H9 (cell line): ENCODE measurements at regions not wholly inside any gene's neighbourhood (a gene's known extent, or its start where the extent isn't known, plus 50 kb on each side); places are given as distances from the start of the nearest gene placed in this dataset.

ENCODE experiments used
- DNase-seq: peaks from one replicate; pipeline ENCODE4 v3.0.0-alpha.2; 2017
- H2AFZ ChIP-seq: one replicate; pipeline ENCODE4 v1.6.1; 2013; ENCODE audit warnings: mild to moderate bottlenecking, low read length, control low read depth, moderate library complexity
- H2AK5ac ChIP-seq: 2 replicates; pipeline ENCODE4 v1.6.1; 2013; ENCODE audit warnings: low read length, control low read depth, mixed read lengths; ENCODE audit not compliant: insufficient read length
- H2BK120ac ChIP-seq: one replicate; pipeline ENCODE4 v1.6.1; 2013; ENCODE audit warnings: low read depth, mild to moderate bottlenecking, low read length, control low read depth, inconsistent platforms; ENCODE audit not compliant: poor library complexity, severe bottlenecking
- H2BK12ac ChIP-seq: 2 replicates; pipeline ENCODE4 v1.6.1; 2013; ENCODE audit warnings: low read length, control low read depth, mixed read lengths, low read depth; ENCODE audit not compliant: insufficient read length
- H2BK15ac ChIP-seq: 2 replicates; pipeline ENCODE4 v1.6.1; 2013; ENCODE audit warnings: low read depth, low read length, control low read depth
- H2BK20ac ChIP-seq: one replicate; pipeline ENCODE4 v1.6.1; 2013; ENCODE audit warnings: low read depth, mild to moderate bottlenecking, low read length, control low read depth, inconsistent platforms; ENCODE audit not compliant: poor library complexity, severe bottlenecking
- H2BK5ac ChIP-seq: 2 replicates; pipeline ENCODE4 v1.6.1; 2013; ENCODE audit warnings: low read length, control low read depth, mixed read lengths; ENCODE audit not compliant: insufficient read length
- H3K14ac ChIP-seq: 2 replicates; pipeline ENCODE4 v1.6.1; 2013; ENCODE audit warnings: low read length, control low read depth; ENCODE audit not compliant: insufficient read depth
- H3K18ac ChIP-seq: 2 replicates; pipeline ENCODE4 v1.6.1; 2013; ENCODE audit warnings: low read depth, mild to moderate bottlenecking, mixed read lengths, low read length, control low read depth; ENCODE audit not compliant: insufficient read length
- H3K23ac ChIP-seq: 2 replicates; pipeline ENCODE4 v1.6.1; 2013; ENCODE audit warnings: low read length, control low read depth, mixed read lengths, low read depth; ENCODE audit not compliant: insufficient read length
- H3K23me2 ChIP-seq: 2 replicates; pipeline ENCODE4 v1.6.1; 2013; ENCODE audit warnings: low read depth, mild to moderate bottlenecking, mixed read lengths, low read length, control low read depth; ENCODE audit not compliant: insufficient read length, poor library complexity, severe bottlenecking
- H3K27ac ChIP-seq: 2 replicates; pipeline ENCODE4 v1.5.1; 2013; ENCODE audit warnings: low read length, control low read depth, mixed read lengths, low read depth; ENCODE audit not compliant: insufficient read length
- H3K27me3 ChIP-seq: 2 replicates; pipeline ENCODE4 v1.6.1; 2013; ENCODE audit warnings: low read length, control low read depth, inconsistent platforms; ENCODE audit not compliant: insufficient read depth
- H3K4ac ChIP-seq: 2 replicates; pipeline ENCODE4 v1.6.1; 2013; ENCODE audit warnings: low read depth, mild to moderate bottlenecking, control low read depth, inconsistent platforms, low read length, moderate library complexity
- H3K4me1 ChIP-seq: 2 replicates; pipeline ENCODE4 v1.6.1; 2013; ENCODE audit warnings: low read length, control low read depth, inconsistent platforms; ENCODE audit not compliant: insufficient read depth
- H3K4me2 ChIP-seq: 2 replicates; pipeline ENCODE4 v1.6.1; 2013; ENCODE audit warnings: low read length, control low read depth, mixed read lengths; ENCODE audit not compliant: insufficient read length, insufficient read depth
- H3K56ac ChIP-seq: 2 replicates; pipeline ENCODE4 v1.6.1; 2013; ENCODE audit warnings: low read depth, mild to moderate bottlenecking, mixed read lengths, low read length, control low read depth; ENCODE audit not compliant: insufficient read length
- H3K79me1 ChIP-seq: 2 replicates; pipeline ENCODE4 v1.6.1; 2013; ENCODE audit warnings: low read depth, mild to moderate bottlenecking, moderate library complexity, low read length, control low read depth, inconsistent platforms; ENCODE audit not compliant: insufficient read depth, poor library complexity, severe bottlenecking
- H3K79me2 ChIP-seq: 2 replicates; pipeline ENCODE4 v1.6.1; 2013; ENCODE audit warnings: low read length, control low read depth, inconsistent platforms; ENCODE audit not compliant: insufficient read depth
- H3K9ac ChIP-seq: 2 replicates; pipeline ENCODE4 v1.6.1; 2013; ENCODE audit warnings: low read length, control low read depth, mixed read lengths; ENCODE audit not compliant: insufficient read length; ENCODE audit errors: extremely low read depth
- H3K9me3 ChIP-seq: one replicate; pipeline ENCODE4 v1.6.1; 2013; ENCODE audit warnings: low read depth, low read length, inconsistent platforms; ENCODE audit not compliant: control insufficient read depth
- H3T11ph ChIP-seq: one replicate; pipeline ENCODE4 v1.6.1; 2013; ENCODE audit warnings: mild to moderate bottlenecking, low read length, control low read depth, inconsistent platforms
- H4K20me1 ChIP-seq: one replicate; pipeline ENCODE4 v1.6.1; 2013; ENCODE audit not compliant: control insufficient read depth, insufficient read length, insufficient read depth
- H4K5ac ChIP-seq: 2 replicates; pipeline ENCODE4 v1.6.1; 2013; ENCODE audit warnings: low read depth, mild to moderate bottlenecking, mixed read lengths, low read length, control low read depth; ENCODE audit not compliant: insufficient read length
- H4K8ac ChIP-seq: replicated peaks from 2 replicates; pipeline ENCODE4 v1.6.1; 2013; ENCODE audit warnings: low read length, control low read depth, mixed read lengths, low read depth; ENCODE audit not compliant: insufficient read length
- H4K91ac ChIP-seq: 2 replicates; pipeline ENCODE4 v1.6.1; 2013; ENCODE audit warnings: low read depth, mild to moderate bottlenecking, moderate library complexity, mixed read lengths, low read length, control low read depth; ENCODE audit not compliant: insufficient read length
- H3K27ac Mint-ChIP-seq, 3 experiments: 2 replicates in 2 of 3; 3 replicates in 1 of 3; pipeline ENCODE4 v1.8.0; 2020 to 2021; ENCODE audit warnings: mixed read lengths in 3 of 3, mild to moderate bottlenecking in 1 of 3, moderate library complexity in 1 of 3
- H3K27me3 Mint-ChIP-seq: 2 replicates; pipeline ENCODE4 v1.8.0; 2021; ENCODE audit warnings: low read depth, mild to moderate bottlenecking, moderate library complexity, mixed read lengths
- H3K36me3 Mint-ChIP-seq, 3 experiments: 2 replicates in 2 of 3; 3 replicates in 1 of 3; pipeline ENCODE4 v1.8.0; 2020 to 2021; ENCODE audit warnings: low read depth in 3 of 3, mixed read lengths in 3 of 3; ENCODE audit not compliant: insufficient read depth in 1 of 3
- H3K4me1 Mint-ChIP-seq, 2 experiments: 2 replicates each; pipeline ENCODE4 v1.8.0; 2020; ENCODE audit warnings: mixed read lengths in 2 of 2
- H3K4me3 Mint-ChIP-seq, 2 experiments: 2 replicates in 1 of 2; 3 replicates in 1 of 2; pipeline ENCODE4 v1.8.0; 2020 to 2021; ENCODE audit warnings: mild to moderate bottlenecking in 2 of 2, mixed read lengths in 2 of 2, moderate library complexity in 1 of 2
- H3K9me3 Mint-ChIP-seq, 2 experiments: 2 replicates in 1 of 2; 3 replicates in 1 of 2; pipeline ENCODE4 v1.8.0; 2020; ENCODE audit warnings: mild to moderate bottlenecking in 2 of 2, mixed read lengths in 2 of 2, moderate library complexity in 1 of 2
- WGBS: extraction: QIAGEN DNeasy Blood & Tissue Kit; methylation state at CpG from one replicate; pipeline ENCODE4 v1.1.7; 2013; ENCODE audit warnings: missing lambda C conversion rate, low lambda C conversion rate, mixed read lengths; ENCODE audit not compliant: insufficient read length; ENCODE audit errors: extremely low coverage; 5-methylcytosine and 5-hydroxymethylcytosine counted together
- TF ChIP-seq, protein P1 (sequence below): fragments of 200-600 bp; sonication (generic); conservative IDR thresholded peaks from 3 replicates; pipeline ENCODE4 v1.8.0; 2021; ENCODE audit warnings: antibody characterized with exemption, mild to moderate bottlenecking

DNA sequence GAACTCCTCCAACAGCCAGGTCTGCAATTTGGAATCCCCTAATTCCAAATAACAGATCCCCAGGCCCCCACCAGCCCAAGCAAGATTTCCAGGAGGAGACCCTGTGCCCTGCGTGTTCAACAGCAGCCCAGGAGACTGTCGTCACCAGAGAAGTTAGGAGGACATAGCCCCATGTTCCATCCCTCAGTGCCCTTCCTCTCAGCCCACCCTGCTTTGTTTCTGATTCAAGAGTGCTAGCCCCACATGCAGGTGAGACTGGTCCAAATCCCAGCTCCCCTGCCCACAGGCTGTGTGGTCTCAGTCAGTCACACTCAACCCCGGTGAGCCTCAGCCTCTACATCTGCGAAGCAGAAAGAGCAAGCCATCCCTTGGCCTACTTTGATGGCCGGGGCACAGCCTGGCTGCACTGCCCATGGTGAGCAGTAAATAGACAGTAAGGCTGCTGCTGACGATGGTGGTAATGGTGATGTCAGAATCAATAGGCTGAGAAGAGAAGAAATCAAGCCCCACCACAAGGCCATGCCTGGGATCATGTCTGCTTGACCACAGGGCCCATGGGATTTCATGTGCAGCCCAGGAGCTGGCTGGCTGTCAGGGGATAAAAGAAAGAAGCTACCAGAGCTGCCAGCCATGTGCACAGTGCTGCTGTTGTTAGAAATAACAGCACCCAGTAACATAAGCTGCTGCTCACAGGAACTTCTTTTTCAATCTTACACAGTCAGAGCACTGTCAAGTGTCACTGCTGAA, 51.5 kb upstream of the NXT1 start:
- H3K27me3 ChIP-seq: no peaks in the 10 kb centered on the region
- Mint-ChIP-seq H3K4me1 (peaks cover 14 to 17% of the 10 kb centered on the region in 2 experiments), H3K9me3 (peaks cover 0 to 3% of the 10 kb centered on the region in 2 experiments; a peak in 2 of 5 replicates), H3K36me3 (peaks cover 0 to 1% (median 0%) of the 10 kb centered on the region in 3 experiments; a peak in 2 of 7 replicates), H3K4me3 (no peak overlapping the region), H3K27ac (no peak overlapping the region), H3K27me3 (peaks cover 3% of the 10 kb centered on the region)
- no peak overlapping the region for H3K23ac ChIP-seq
- H2BK20ac ChIP-seq: no peak overlapping the region
- H2BK12ac ChIP-seq: no peak overlapping the region
- H3K56ac ChIP-seq: no peak overlapping the region
- H2AFZ ChIP-seq: no peak overlapping the region
- no peak overlapping the region for H4K91ac ChIP-seq
- H2BK120ac ChIP-seq: no peak overlapping the region
- no peak for DNase-seq
- no peaks in the 10 kb centered on the region for H4K20me1 ChIP-seq
- no peaks in the 10 kb centered on the region for H3K79me2 ChIP-seq
- H3K9me3 ChIP-seq: no peaks in the 10 kb centered on the region
- peak overlapping the region; percentile 36 for H4K8ac ChIP-seq
- H3K79me1 ChIP-seq: no peaks in the 10 kb centered on the region
- H3K4me2 ChIP-seq: no peak overlapping the region
- no peak overlapping the region for H3T11ph ChIP-seq
- no peaks in the 10 kb centered on the region for H3K23me2 ChIP-seq
- no peak overlapping the region for H3K27ac ChIP-seq
- no peak overlapping the region for H3K9ac ChIP-seq
- H3K14ac ChIP-seq: no peak overlapping the region
- H3K18ac ChIP-seq: no peak overlapping the region
- H2BK5ac ChIP-seq: no peak overlapping the region
- H2BK15ac ChIP-seq: no peak overlapping the region
- H3K4me1 ChIP-seq: no peaks in the 10 kb centered on the region
- WGBS: no CpG with 5 or more reads among the region's 6 CpGs
- TF ChIP-seq, protein P1, sequence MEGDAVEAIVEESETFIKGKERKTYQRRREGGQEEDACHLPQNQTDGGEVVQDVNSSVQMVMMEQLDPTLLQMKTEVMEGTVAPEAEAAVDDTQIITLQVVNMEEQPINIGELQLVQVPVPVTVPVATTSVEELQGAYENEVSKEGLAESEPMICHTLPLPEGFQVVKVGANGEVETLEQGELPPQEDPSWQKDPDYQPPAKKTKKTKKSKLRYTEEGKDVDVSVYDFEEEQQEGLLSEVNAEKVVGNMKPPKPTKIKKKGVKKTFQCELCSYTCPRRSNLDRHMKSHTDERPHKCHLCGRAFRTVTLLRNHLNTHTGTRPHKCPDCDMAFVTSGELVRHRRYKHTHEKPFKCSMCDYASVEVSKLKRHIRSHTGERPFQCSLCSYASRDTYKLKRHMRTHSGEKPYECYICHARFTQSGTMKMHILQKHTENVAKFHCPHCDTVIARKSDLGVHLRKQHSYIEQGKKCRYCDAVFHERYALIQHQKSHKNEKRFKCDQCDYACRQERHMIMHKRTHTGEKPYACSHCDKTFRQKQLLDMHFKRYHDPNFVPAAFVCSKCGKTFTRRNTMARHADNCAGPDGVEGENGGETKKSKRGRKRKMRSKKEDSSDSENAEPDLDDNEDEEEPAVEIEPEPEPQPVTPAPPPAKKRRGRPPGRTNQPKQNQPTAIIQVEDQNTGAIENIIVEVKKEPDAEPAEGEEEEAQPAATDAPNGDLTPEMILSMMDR: no peak
- H4K5ac ChIP-seq: no peak overlapping the region
- H2AK5ac ChIP-seq: no peak overlapping the region
- no peak overlapping the region for H3K4ac ChIP-seq
